GM12864 (cell line): ENCODE measurements at regions not wholly inside any gene's neighbourhood (a gene's known extent, or its start where the extent isn't known, plus 50 kb on each side); places are given as distances from the start of the nearest gene placed in this dataset.

ENCODE experiments used
- DNase-seq: peaks from one replicate; pipeline ENCODE4 v3.0.0-alpha.2; 2011; ENCODE audit warnings: low read depth
- H3K4me3 ChIP-seq: 2 replicates; pipeline ENCODE4 v1.5.1; 2011; ENCODE audit warnings: mild to moderate bottlenecking, low read depth, low read length, control low read depth
- TF ChIP-seq, protein P1 (sequence below): IDR thresholded peaks from 2 replicates; pipeline ENCODE4 v1.5.1; 2011; ENCODE audit warnings: low read depth, mild to moderate bottlenecking, moderate library complexity, low read length, control low read depth, inconsistent platforms; ENCODE audit errors: missing control alignments

DNA sequence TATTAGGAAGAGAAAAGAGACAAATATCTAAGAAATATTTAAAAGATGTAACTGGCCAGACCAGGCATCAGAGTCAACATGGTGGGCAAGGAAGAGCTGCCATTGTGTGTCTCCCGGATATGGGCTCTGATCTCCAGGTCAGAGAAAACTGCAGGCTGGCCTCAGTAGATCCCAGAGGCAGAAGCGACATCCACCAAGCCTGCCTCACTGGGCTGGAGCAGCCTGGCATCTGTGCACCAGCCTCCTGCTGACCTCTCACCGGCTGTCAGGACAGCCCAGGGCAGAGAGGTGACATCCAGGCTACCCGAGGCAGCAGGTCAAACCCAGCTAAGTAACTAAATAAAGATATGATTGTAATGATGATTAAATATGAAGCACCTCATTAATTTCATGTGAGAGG is 162.8 kb upstream of the TNRC6C start:
- H3K4me3 ChIP-seq = no peak overlapping the region
- TF ChIP-seq, protein P1, sequence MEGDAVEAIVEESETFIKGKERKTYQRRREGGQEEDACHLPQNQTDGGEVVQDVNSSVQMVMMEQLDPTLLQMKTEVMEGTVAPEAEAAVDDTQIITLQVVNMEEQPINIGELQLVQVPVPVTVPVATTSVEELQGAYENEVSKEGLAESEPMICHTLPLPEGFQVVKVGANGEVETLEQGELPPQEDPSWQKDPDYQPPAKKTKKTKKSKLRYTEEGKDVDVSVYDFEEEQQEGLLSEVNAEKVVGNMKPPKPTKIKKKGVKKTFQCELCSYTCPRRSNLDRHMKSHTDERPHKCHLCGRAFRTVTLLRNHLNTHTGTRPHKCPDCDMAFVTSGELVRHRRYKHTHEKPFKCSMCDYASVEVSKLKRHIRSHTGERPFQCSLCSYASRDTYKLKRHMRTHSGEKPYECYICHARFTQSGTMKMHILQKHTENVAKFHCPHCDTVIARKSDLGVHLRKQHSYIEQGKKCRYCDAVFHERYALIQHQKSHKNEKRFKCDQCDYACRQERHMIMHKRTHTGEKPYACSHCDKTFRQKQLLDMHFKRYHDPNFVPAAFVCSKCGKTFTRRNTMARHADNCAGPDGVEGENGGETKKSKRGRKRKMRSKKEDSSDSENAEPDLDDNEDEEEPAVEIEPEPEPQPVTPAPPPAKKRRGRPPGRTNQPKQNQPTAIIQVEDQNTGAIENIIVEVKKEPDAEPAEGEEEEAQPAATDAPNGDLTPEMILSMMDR = no peak
- DNase-seq = no peak

DNA sequence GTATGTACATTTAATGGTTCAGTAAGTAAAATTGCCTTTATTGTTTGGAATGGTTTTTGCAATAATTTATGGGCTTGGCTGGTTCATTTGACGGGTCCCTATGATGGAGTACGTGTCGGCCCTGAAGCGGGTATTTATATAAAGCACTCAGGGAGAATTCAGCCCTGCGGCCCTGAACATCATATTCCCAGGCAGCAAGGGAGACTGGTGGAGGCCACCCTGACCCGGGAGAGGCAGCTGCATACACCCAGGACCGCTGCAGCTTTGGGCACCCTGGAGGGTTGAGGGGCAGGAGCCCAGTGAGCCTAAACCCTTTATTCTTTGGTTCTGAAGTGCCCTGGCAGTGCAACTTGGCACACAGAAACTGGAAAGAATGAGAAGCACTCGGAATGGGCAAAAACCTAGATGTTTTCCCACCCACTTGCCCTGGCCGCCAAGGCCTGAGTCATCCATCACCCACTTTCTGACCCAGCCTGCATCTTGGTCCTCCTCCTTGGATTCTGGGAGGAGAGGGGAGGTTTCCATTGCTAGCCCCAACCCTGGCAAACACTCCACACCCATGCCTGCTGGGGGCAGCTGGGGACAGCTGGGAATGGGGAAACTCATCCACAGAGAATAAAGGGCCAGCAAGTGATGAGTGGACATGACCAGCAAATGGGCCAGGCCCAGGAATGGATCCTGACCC is 162.2 kb upstream of the TNRC6C start:
- no peak for DNase-seq
- TF ChIP-seq, protein P1 = no peak
- no peak overlapping the region for H3K4me3 ChIP-seq

- no peak for DNase-seq
- TF ChIP-seq, protein P1 = no peak
- H3K4me3 ChIP-seq = no peak overlapping the region
Measured at GRCh38 chr17:77798031-77798430, 160.5 kb upstream of the TNRC6C start.

DNA sequence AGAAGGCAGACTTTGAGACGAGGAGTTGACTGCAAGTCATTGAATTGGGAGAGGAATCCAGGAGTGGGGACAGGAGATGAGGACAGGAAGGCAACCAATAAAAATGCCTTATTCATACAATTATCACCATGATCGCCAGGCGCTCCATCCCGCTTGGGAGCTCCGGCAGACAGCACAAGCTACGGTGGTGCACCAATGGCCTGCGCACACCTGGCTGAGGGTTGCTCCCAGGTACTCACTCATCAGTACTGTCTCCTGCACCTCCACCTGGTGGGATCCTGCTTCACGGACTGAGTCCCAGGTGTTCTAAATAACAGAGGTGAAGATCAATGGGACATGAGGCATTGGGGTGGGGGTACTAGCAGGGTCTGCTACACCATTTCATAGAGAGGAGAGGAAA is 160.0 kb upstream of the TNRC6C start:
- DNase-seq = no peak
- no peak overlapping the region for H3K4me3 ChIP-seq
- TF ChIP-seq, protein P1 = no peak

DNA sequence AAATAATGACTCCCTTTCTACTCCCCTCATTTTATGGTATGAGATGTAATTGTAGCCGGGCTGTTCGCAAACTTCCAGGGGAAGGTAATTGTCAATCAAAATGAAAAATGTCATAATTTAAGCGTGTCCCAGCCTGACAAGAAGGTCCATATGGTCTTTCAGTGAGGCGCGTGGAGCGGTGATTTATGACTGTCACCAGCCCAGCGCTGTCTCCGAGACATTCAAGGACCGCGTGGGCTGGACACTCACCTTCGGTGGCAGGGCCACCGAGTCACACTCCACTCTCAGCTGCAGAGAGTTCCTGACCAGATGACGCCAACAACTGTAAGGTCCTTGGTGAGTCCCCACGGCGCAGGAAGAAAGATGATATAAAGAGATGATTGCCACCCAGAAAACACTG is 157.7 kb upstream of the TNRC6C start:
- TF ChIP-seq, protein P1 = no peak
- no peak for DNase-seq
- H3K4me3 ChIP-seq = no peak overlapping the region

DNA sequence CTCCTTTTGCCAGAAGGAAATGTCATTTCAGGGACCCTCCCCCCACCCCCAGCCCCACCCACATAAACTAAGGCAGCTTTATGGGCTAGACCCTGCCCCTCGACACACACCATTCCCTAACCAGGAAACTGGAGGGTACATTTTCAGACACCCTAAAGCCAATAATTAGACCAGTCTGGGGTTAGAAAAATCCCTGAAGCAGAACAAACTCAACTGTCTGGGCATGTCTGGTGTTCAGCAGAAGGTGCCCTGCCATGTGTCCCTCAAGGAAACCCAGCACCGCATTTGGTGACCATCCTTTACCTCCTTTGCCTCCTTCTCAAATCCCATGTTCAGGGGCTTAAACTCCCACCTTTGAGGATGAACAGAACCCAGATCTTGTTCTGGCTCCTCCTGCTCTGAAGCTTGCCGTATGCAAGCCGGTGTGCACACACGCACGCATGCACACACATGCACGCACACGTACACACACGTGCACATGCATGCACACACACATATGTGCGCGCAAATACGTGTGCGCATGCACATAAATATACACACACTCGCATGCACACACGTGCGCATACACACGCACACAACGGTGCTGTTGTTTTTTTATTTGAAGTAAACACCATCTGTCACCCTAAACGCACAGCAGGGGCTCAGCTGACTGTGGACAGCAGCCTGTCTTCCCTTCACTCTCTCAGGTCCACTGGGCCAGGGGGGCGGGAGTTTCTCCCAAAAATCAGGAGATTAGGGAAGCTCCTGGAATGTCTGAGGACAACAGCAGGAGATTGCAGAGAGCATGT is 156.8 kb upstream of the TNRC6C start:
- DNase-seq = no peak
- H3K4me3 ChIP-seq = no peak overlapping the region
- TF ChIP-seq, protein P1 = no peak

DNA sequence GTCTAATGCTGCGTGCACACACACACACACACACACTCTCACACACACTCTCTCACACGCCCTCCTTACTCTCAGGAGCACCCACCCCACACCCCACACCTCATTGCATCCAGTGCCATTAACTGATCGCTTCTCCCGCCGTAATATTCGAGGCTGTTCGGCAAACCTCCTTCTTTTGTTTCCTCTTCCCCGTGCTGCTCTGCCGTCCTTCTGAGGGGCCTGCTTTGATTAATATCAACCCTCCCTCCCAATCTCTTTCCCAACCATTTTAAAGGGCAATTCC is 156.2 kb upstream of the TNRC6C start:
- no peak overlapping the region for H3K4me3 ChIP-seq
- no peak for DNase-seq
- TF ChIP-seq, protein P1 = no peak
